ENCODE measurements at regions not wholly inside any gene's neighbourhood (a gene's known extent, or its start where the extent isn't known, plus 50 kb on each side); places are given as distances from the start of the nearest gene placed in this dataset.

- TF ChIP-seq, protein P1, sequence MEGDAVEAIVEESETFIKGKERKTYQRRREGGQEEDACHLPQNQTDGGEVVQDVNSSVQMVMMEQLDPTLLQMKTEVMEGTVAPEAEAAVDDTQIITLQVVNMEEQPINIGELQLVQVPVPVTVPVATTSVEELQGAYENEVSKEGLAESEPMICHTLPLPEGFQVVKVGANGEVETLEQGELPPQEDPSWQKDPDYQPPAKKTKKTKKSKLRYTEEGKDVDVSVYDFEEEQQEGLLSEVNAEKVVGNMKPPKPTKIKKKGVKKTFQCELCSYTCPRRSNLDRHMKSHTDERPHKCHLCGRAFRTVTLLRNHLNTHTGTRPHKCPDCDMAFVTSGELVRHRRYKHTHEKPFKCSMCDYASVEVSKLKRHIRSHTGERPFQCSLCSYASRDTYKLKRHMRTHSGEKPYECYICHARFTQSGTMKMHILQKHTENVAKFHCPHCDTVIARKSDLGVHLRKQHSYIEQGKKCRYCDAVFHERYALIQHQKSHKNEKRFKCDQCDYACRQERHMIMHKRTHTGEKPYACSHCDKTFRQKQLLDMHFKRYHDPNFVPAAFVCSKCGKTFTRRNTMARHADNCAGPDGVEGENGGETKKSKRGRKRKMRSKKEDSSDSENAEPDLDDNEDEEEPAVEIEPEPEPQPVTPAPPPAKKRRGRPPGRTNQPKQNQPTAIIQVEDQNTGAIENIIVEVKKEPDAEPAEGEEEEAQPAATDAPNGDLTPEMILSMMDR (IDR thresholded peaks at IDR 0.05; ENCODE audit: control extremely low read depth, extremely low read depth, low read depth, missing control alignments), result no peak
- CTCF ChIA-PET, result no interaction called here
- no peak for DNase-seq (ENCODE audit: extremely low spot score)
- POLR2A ChIA-PET, result no interaction called here
These were observed 2344.1 kb downstream of the PCDH7 start for GRCh38 chr4:33064238-33064637.

DNA sequence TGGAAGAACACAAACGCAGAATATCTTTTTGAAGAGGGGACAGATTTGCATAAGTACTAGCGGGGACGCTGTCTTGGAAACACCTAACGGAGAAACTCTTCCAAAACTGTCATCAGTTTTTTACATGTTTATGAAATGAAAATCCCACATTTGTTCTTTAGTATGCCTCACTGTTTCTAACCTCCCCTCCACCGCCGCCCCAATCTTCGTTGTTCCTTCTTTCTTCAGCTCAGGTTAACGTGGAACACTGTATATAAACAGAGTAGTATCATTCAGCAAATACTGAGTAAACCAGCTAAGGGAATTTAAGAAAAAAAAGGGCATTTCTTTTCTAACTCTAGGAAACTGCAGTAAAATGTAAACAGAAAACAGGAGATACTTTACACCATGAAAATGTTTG is 2345.6 kb downstream of the PCDH7 start:
- TF ChIP-seq, protein P1 (IDR thresholded peaks at IDR 0.05; ENCODE audit: control extremely low read depth, extremely low read depth, low read depth, missing control alignments), result no peak
- CTCF ChIA-PET, result no interaction called here
- POLR2A ChIA-PET, result no interaction called here
- DNase-seq (ENCODE audit: extremely low spot score), result no peak

GRCh38 chr4:33067221-33067620 is 2347.1 kb downstream of the PCDH7 start:
- ChIA-PET CTCF (no interaction called here), POLR2A (no interaction called here)
- DNase-seq (ENCODE audit: extremely low spot score), result no peak
- TF ChIP-seq, protein P1 (IDR thresholded peaks at IDR 0.05; ENCODE audit: control extremely low read depth, extremely low read depth, low read depth, missing control alignments), result no peak

- no peak for DNase-seq (ENCODE audit: extremely low spot score)
- TF ChIP-seq, protein P1 (IDR thresholded peaks at IDR 0.05; ENCODE audit: control extremely low read depth, extremely low read depth, low read depth, missing control alignments), result no peak
- ChIA-PET POLR2A (no interaction called here), CTCF (no interaction called here)
These were observed 2348.4 kb downstream of the PCDH7 start for GRCh38 chr4:33068539-33068938.

GRCh38 chr4:33071535-33071934 is 2351.4 kb downstream of the PCDH7 start:
- CTCF ChIA-PET, result no interaction called here
- DNase-seq (ENCODE audit: extremely low spot score), result no peak
- POLR2A ChIA-PET, result no interaction called here
- TF ChIP-seq, protein P1 (IDR thresholded peaks at IDR 0.05; ENCODE audit: control extremely low read depth, extremely low read depth, low read depth, missing control alignments), result no peak

- DNase-seq (ENCODE audit: extremely low spot score), result no peak
- ChIA-PET POLR2A (no interaction called here), CTCF (no interaction called here)
- TF ChIP-seq, protein P1 (IDR thresholded peaks at IDR 0.05; ENCODE audit: control extremely low read depth, extremely low read depth, low read depth, missing control alignments), result no peak
These were observed 2352.3 kb downstream of the PCDH7 start for GRCh38 chr4:33072298-33073089.
